Activated T-helper 1 cell treated with Interleukin-2 at 50 U/mL for 16 hours (primary cell): ENCODE measurements at regions not wholly inside any gene's neighbourhood (a gene's known extent, or its start where the extent isn't known, plus 50 kb on each side); places are given as distances from the start of the nearest gene placed in this dataset.

Experiments
- DNase-seq: peaks from one replicate; pipeline ENCODE4 v3.0.0-alpha.2; 2020; ENCODE audit warnings: low read depth

DNA sequence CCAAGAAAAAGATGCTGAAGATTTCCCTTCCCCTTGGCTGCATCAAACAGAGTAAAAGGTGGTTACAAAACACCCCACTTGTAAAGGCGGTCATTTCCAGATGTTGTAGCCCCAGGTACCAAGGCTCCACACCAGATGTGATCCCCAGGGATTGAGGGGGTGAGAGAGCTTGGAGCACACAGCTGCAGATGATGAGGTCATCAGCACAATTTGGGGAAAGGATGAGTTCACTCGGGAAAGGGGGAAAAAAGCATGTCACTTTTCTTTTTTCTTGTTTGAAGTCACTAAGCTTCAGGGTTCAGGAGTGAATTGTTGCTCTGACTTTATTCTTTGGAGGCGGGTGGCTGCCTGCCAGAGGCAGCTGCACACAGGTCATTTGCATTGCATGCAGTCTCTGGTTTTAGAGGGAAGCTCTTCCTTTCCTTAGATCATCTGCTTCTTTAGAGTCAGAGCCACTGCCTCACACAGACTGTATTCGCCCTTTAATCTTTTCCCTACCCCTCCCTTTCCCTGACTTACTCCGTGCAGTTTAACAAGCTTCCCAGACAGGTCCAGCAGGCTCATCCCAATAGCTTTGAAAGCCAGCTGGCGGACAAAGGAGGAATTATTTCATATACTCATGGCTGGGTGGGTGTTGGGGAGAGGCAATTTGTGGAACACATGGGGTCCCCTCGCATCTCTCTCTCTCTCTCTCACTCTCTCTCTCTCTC is 409.3 kb upstream of the SLC24A2 start:
- no peak for DNase-seq

DNA sequence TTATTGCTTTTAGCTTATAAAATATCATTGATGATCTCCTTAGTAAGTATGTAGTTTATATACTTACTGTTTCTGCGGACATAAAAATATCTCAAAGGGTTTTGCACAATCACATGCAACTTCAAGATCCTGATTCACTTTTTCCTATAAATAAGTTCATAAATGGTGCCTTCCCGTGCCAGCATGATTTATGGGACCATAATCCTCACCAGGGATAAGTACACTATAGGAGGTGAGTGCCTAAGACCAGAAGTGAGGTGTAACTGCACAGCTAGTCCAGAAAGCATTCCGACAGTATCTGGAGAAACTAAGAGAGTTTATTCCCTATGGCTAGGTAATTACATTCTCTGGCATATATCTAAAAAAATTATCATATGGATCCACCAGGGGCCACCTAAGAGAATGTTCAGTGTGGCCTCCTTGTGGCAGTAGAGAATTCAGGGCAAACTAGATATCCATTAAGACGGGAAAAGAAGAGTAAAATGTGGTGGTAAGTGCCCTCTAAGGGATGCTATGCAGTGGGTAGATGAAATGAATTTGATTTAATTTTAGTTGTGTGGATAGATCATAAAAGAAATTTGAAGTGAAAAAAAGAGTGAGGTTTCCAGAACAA is 402.5 kb upstream of the SLC24A2 start:
- DNase-seq = no peak

DNA sequence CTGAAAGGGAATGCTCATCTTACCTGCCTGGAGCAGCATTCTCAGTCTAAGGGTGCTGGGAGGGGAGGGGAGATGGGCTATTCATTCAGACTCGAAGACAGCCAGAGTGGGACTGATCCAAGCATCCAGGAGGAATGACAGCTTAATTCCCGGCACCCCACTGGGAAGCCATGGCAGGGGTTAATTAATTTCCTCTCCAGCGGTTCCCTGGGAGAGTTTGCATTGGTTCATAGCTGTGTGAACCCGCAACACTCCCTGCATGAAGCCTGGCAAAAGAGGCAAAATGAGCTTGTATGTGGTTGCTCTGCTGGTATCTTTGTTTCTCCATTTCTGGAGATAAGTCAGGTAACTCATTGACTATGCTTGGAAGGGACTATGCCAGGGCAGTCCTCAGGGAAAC is 401.0 kb upstream of the SLC24A2 start:
- DNase-seq = no peak

DNA sequence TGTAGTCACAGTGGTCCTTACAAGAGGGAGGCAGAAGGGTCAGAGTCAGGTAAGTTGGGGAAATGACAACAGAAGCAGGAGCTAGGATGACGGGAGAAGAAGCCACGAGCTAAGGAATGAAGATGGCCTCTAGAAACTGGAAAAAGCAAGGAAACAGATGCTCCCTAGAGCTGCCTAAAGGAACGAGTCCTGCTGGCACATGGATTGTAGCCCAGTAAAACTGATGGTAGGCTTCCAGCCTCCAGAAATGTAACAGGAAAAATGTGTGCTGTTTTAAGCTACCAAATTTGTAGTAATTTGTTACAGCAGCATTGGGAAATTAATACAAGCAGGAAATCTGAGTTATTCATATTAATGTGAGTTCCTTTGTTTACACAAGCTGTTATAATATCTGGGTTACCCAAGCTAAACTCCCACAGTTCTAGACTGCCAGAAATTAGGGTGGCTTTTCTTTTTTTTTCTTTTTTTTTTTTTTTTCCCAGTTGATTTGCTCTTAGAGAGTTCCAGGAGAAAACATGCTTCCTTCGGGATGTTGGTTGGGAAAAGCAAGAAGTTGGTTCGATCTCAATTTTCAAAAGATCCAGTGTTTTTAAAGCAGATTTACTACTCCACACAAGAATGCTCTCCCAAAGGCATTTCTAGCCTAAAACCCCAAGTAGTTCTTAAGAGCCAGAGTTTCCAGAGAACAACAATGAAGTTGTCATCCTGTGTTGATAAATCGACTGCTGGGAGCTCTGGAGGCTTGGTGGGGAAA is 400.0 kb upstream of the SLC24A2 start:
- DNase-seq = no peak

DNA sequence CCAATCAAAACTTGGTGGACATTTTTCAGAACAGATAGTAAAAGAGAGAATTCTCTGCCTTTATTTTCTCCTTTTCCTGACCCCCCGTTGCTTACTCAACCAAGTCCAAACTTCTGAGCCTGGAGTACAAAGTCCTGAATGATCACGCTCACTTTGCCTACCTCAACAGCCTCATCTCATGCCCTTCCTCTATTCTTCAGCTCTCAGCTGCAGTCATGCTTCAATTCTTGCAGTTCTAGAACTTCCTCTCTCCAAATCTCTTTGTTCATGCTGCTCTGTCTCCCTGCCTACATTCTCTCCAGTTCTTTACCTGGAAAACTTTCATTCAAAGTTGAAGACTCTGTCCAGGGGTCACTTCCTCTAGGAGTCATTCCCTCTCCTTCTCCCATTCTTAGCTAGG is 398.5 kb upstream of the SLC24A2 start:
- no peak for DNase-seq

DNA sequence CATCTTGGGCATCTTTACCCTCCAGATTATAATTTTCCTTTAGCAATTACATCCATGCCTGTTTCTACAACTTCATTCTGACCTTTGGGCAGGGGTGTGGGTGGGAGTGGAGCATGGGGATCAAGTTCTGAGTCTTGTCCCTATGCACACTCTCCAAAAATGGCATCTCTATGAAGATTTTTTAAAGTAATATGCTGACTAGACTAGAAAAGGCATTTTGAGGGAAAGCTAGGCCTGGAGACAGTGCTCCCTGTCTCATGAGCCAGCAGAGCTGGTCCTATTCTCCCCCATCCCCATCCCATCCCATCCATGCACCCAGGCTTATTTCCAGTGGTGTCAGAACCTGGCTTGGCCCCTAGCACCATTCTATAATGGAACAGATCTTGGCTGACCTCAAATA is 398.0 kb upstream of the SLC24A2 start:
- no peak for DNase-seq

DNA sequence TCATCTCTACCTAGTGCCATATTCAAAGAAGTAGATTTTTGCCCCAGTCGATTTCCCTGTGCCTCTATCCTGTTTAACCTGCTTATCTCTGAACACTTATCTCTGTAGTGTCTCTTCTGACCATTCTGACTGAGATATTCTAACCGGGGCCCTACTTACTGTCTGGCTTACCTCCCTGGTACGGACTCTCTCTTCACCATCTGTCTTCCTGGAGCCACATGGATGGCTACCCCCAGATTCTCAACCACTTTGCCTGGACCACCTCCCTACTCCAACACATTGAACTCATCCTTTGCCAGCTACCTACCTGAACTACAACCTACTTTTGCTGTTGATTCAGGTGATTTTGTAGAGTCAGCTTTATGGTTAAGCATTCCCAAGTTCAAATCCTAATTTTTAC is 397.4 kb upstream of the SLC24A2 start:
- no peak for DNase-seq

DNA sequence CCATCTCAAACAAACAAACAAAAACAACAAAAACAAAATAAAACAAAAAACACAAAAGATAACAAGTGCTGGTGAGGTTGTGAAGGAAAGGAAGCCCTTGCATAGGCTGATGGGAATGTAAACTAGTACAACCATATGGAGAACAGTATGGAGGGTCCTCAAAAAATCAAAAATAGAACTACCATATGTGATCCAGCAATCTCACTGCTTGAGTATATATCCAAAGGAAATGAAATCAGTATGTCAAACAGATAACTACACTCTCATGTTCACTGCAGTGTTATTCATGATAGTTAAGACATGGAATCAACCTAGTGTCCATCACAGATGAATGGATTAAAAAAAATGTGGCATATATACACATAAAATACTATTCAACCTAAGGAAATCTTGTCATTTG is 395.7 kb upstream of the SLC24A2 start:
- DNase-seq = no peak

DNA sequence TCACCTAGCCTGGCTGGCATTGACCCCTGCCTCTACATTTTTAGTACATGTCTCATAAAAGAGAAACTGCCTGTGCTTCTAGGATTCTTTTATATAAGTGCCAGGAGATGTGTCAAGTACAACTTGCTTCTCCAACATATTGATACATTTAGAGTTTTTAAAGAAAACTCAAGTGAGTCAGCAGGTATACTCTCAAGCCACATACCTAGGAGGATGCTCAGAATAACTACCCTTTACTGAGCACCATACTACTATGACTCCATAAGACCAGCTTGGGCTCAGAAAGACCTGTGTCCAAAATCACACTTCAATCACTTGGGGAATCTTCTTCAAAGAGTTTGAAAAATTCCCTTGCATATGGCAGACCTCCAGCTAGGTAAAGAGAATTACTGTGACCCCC is 389.8 kb upstream of the SLC24A2 start:
- no peak for DNase-seq

DNA sequence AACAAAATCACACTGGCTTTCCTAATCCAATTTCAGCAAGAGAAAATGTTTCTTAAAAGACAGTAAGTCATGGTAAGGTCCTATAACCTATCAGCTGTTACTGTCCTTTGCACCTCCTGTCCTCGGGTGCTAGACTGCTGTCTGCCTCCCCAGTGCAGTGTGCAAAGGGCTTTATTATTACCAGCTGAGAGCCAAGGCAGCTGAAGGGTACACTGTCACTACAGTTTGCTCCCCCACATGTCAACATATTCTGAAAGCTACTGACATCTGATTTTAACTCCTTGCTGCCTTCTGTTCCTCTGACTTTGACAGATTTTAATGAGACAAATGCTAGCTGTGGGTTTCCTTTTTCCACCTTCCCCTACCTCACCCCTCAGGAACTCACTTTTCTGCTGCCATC is 389.4 kb upstream of the SLC24A2 start:
- no peak for DNase-seq

DNA sequence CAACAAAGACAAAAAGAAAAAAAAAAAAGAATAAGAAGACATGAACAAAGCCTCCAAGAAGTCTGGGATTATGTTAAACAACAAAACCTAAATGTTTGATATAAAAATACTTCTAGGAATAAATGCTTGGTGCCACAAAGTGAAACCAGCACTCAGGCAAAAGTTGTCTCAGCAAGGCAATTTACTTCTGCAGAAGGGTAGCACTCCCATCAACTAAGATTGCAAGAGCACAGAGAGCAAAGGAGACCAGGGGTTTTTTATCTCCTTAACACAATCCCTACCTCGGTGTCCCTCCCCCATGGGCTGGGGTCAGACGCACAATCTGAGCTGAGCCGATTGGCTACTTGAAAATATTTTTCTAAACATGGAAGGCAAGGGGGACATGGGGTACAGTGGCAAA is 381.3 kb upstream of the SLC24A2 start:
- no peak for DNase-seq

DNA sequence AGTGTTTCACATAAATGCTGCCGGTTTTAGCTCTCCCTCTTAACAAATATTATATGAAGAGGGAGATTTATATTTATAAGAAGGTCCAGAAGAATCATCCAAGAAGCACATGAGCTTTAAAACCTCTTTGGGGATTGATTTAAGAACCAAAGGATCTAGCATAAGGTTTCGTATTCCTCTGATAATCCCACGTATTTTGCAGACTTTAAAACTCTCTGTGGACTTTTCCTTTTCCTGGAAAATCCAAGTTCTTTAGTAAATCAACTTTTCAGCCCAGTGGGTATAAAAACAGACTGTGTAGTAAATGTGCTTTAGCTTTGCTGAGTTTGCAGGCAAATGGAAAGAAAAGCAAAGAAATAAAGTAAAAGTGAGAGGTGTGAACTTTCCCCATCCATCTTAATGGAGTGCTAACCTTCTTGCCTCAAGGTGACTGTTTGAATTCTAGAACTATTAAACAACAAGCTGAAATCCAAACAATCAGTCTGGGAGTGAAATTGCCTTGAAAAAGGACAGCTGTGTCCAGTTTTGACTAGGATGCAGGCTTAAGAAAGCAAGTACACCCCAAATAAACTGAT is 363.4 kb upstream of the SLC24A2 start:
- no peak for DNase-seq

DNA sequence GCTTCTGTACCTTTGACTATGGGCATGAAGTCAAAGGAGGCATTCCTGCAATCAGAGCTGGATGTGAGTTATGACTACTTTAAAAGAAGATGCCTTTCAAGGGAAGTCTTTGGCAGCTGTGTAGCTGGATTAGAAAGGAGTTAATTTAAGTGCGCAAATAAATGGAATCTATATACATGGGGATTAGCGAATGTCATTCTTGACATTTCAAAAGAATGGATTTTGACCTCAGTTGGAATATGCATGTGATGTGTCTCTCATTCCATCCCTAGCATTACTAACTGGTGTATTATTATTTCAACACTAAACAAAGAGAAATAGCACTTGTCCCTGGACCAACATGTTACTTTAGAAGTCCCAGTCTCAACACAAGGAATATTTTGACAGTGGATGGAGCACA is 359.6 kb upstream of the SLC24A2 start:
- no peak for DNase-seq

DNA sequence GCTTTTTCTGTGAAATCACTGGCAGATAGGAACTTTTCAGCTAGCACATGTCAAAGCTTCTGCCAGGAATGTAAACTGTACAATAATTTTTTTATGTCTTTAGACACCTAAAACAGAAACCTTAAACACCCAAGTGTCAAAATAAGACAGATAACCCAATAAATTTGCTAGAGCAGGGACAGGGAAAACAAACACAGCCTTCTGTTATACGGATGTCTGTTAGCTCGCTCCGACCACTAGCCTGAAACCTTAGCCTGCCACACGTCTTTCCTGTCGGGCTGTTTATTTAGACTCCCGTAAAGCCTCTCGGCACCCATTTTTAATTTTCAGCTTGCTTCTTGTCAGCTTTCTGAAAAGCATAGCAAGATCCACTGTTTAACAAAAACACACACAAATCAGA is 355.4 kb upstream of the SLC24A2 start:
- DNase-seq = no peak

DNA sequence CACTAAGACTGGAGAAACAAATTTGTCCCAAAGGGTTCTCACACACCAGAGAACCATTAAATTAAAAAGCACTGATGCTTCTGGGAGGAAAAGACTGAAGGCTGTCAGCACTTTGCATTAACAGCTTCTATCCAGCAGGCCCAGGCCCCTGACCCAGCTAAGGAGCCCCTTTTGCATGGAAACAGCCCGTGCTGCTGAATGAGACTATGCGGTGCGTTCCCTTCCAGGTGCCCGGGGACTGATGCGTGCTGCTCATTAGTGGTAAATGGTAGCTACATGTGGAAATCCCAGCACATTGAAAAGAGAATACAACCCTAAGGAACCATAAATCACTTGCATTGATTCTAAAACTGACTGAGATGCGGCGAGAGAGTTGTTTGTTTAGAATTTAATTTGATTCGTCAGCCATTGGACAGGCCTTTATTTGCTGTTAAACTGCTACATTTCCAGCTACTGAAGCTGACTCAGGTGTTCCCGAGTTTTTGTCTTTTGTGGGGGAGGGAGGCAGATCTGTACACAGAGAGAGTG is 351.0 kb upstream of the SLC24A2 start:
- no peak for DNase-seq

DNA sequence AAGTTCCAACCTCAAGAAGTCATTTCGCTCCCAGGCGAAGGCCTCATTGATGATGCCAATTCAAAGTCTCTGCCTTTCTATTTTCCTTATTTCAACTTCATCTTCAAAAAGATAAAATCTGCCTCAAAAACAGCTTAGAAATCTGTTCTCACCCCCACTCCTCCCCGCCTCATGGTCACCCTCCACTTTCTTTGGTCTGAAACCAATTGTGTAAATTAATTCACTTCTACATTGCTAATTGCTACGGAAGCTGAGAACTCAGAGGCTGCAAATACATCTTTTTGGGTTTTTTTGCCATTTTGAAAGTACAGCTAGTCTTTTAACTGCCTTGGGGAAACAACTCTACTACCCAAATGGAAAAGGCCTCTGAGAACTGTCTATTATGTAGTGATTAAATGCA is 350.0 kb upstream of the SLC24A2 start:
- DNase-seq = no peak

DNA sequence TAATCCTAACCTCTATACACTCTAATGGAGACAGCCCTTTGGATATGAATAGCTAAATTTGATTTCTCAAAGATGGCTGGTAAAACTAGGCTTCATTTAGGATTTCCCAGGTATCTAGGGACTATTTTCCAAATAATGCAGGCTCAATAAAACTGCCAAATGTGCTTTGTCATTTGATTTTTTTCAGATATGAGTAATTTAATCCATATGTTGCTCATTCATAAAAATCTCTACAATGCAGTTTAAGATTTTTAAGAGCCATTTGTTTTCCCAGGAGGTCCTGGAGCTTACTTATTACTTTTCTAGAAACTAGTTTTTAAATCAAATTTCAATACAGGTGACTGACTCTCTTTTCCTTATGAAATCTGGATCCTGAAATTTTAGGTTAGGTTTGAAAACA is 349.3 kb upstream of the SLC24A2 start:
- DNase-seq = no peak

DNA sequence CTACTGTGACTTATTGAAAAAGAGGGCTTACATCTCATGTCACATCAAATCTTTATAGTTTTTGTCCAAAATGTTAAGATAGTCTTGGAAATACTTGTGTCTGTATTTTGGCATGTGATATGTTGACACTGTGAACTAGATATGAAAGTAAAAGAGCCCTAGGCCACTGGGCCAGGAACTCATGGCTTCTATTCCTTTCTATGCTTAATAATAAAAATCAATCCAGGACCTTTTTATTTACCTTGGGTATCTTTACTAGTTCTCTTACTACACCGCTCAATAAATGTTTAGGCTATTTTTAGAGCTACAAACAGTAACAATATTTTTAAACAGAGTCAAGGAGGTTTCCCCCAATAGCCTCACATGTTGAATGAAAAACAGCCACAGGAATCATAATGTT is 348.6 kb upstream of the SLC24A2 start:
- no peak for DNase-seq

DNA sequence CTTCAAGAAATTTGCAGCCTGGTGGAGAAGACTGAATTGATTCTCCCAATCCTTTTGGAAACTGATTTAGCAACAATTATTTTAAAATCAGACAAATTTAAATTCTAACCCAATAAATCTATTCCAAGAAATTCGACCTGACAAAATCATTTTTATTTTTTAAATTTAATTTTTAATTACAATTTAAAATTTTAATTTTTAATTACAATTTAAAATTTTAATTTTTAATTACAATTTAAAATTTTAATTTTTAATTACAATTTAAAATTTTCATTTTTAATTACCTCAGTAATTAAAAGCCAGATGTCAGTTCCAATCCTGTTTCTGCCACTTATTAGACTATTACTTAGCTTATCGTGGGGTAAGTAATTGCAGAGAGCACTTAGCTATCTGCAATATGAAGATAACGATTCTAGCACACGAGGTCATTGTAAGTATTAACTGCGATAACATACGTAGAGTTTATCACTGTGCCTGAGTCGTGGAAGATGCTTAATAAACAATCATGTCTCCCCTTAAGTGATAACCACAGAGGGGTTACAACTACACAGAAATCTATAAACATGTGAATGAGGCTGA is 346.4 kb upstream of the SLC24A2 start:
- no peak for DNase-seq

DNA sequence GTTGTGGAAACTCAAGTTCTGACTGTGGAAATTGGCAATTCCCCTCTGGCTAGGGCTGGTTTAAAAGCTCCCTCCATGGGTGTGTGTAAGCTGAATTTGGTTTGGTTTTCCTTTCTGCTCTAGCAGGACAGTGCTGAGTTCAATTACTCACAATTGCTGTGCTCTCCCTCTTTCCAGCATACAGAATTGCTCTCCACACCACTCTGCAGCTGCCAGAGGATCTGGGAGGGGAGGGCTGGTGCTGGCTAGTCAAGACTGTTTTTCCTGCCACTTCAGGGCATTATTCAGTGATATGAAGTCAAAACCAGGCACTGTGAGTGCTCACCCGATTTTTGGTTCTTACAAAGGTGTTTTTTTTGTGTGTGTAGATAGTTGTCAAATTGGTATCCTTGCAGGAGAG is 336.9 kb upstream of the SLC24A2 start:
- no peak for DNase-seq

DNA sequence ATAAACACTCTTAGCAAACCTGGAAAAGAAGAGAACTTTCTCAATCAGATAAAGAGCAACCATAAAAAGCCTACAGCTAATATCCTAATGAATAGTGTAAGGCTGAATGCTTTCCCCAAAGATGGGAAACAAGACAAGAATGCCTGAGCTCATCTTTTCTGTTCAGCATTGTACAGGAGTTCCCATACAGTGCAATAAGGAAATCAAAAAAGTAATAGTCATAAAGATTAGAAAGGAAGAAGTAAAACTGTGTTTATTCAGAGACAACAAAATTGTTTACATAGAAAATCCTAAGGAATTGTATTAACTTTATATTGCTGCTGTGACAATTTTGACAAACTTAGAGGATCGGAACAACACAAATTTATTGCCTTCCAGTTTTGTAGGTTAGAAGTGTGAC is 330.7 kb upstream of the SLC24A2 start:
- no peak for DNase-seq

DNA sequence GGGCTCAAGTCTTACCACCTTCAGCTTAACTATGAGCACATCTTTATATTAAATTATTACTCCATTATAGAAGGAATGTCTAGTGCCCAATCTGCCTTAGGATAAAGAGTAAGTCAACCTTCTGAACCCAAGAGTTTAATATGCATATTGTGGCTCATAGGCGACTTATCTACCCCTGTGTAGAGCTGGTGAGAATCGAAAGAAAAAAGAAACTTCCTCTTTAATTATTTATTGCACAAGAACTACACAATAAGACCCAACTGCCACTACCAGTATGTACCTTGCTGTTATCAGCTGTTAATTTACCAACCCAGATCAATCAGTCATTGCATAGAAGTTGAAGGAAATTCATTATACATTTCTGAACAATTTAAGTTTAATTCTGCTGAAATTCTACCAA is 329.1 kb upstream of the SLC24A2 start:
- DNase-seq = no peak

DNA sequence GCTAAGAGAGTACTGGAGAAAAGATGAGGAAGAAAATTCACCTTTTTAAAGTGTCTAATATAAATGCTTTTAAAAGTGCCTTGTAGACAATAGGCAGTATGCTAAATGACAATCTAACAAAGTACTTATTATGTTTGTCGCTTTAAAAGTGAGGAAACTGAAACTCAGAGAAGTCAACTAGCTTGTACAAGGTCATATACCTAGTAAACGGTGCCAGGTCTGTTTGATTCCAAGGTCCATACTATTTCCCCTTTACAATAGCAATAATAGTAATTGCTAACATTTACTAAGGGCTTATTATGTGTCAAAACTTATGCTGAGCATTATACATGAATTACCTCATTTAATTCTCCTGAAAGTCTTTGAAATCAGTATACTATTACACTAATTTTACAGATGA is 328.6 kb upstream of the SLC24A2 start:
- no peak for DNase-seq
